PC-9 (cell line): ENCODE measurements at regions not wholly inside any gene's neighbourhood (a gene's known extent, or its start where the extent isn't known, plus 50 kb on each side); places are given as distances from the start of the nearest gene placed in this dataset.

Experiments
- EZH2 ChIP-seq: fragments of 200-600 bp; sonication (generic); IDR thresholded peaks from 2 replicates; pipeline ENCODE4 v1.8.0; 2017; ENCODE audit warnings: antibody characterized with exemption, low read depth
- TF ChIP-seq, protein P1 (sequence below): fragments of 200-600 bp; sonication (generic); conservative IDR thresholded peaks from 2 replicates; pipeline ENCODE4 v1.6.1; 2017; ENCODE audit warnings: mixed run types, antibody characterized with exemption, mild to moderate bottlenecking, moderate library complexity

GRCh38 chr2:196315388-196316049 is 144.1 kb upstream of the STK17B start:
- TF ChIP-seq, protein P1, sequence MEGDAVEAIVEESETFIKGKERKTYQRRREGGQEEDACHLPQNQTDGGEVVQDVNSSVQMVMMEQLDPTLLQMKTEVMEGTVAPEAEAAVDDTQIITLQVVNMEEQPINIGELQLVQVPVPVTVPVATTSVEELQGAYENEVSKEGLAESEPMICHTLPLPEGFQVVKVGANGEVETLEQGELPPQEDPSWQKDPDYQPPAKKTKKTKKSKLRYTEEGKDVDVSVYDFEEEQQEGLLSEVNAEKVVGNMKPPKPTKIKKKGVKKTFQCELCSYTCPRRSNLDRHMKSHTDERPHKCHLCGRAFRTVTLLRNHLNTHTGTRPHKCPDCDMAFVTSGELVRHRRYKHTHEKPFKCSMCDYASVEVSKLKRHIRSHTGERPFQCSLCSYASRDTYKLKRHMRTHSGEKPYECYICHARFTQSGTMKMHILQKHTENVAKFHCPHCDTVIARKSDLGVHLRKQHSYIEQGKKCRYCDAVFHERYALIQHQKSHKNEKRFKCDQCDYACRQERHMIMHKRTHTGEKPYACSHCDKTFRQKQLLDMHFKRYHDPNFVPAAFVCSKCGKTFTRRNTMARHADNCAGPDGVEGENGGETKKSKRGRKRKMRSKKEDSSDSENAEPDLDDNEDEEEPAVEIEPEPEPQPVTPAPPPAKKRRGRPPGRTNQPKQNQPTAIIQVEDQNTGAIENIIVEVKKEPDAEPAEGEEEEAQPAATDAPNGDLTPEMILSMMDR = no peak
- TF ChIP-seq EZH2 = no peak
